HG03342 (cell line): ENCODE measurements at regions not wholly inside any gene's neighbourhood (a gene's known extent, or its start where the extent isn't known, plus 50 kb on each side); places are given as distances from the start of the nearest gene placed in this dataset.

Experiments
- ATAC-seq: cut with Tn5 transposase; IDR thresholded peaks from one replicate; pipeline ENCODE4 v1.9.1; 2021; ENCODE audit warnings: mild to moderate bottlenecking, moderate library complexity; ENCODE audit not compliant: unreplicated experiment

GRCh38 chr12:84807249-84807648 lies 105.3 kb downstream of the SLC6A15 start:
- no peak for ATAC-seq

DNA sequence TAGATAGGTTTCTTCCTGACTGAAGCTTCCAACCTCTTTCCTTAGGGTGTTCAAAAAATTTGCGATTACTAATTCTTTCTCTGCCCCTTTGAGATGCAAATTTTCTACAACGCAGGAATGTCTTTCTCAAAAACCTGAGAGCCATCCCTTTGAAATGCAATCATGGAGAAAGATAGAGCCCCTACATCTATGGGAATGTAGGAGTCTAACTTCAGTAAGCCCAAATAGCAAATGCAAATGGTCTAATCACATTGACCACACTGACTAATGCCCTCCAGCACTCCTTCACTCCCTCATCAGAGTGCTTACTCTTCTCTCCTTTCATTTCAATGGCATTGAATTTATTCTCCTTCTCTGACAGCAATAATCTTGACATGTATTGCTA lies 107.1 kb downstream of the SLC6A15 start:
- no peak for ATAC-seq

GRCh38 chr12:84804691-84805473 lies 107.7 kb downstream of the SLC6A15 start:
- no peak for ATAC-seq

DNA sequence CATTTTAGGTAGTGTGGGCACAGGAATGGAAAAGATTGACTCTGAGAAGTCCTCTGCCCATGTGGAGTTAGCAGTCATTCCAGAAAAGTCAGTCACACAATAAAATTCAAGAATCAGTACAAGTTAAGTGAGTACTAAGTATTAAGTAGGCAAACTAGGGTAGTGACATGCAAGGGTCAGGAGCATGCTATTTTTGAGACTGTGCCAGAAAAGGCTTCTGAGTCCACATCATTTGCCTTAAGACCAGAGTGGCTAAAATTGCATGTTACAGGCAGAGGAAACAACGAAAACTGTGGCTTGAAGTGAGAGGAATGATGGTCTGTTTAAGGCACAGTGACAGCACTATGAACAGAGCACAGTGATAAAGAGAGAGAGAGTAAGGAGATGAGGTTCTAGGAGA lies 108.9 kb downstream of the SLC6A15 start:
- ATAC-seq: no peak

- no peak for ATAC-seq
These were observed 110.4 kb downstream of the SLC6A15 start for GRCh38 chr12:84802161-84802560.

DNA sequence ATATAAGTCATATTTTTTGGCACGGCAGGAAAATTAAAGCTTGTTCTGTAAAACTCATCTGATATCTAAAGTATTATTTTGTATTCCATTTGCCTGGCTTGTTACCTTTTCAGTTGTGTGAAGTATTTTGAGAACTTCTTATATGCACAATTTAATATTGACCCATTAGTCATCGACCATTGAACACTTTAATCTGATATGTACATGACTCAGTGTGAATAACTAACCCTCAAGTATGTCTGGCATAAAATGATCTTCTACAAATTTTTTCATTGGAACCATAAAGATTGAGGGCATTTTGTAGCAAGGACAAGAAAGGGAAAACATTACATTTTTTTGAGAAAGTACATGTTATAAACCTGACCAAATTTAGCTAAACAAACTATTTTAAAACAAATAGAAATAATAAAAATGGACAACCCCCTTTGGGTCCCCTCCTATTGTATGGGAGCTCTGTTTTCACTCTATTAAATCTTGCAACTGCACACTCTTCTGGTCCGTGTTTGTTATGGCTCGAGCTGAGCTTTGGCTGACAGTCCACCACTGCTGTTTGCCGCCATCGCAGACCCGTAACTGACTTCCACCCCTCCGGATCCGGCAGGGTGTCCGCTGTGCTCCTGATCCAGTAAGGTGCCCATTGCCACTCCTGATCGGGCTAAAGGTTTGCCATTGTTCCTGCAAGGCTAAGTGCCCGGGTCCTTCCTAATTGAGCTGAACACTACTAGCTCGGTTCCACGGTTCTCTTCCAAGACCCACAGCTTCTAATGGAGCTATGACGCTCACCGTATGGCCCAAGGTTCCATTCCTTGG lies 118.8 kb downstream of the SLC6A15 start:
- ATAC-seq: no peak

DNA sequence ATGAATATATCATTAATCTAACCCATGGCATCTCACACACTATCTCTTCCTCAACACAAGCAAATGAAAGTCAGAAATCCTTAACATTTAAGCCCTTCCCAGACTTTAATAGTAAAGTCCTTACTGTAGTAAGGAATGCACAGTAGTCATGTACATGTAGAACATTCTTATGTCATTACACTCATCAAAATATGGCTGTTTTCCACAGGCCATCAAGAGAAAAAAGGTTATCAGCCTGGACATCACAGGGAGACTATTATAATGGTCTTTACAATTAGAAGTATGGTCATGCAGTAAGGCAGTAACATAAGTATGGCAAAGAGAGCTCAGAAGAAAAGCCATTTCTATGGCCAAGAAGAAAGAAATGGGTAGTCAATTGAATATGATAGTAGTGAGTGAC lies 121.2 kb downstream of the SLC6A15 start:
- no peak for ATAC-seq

DNA sequence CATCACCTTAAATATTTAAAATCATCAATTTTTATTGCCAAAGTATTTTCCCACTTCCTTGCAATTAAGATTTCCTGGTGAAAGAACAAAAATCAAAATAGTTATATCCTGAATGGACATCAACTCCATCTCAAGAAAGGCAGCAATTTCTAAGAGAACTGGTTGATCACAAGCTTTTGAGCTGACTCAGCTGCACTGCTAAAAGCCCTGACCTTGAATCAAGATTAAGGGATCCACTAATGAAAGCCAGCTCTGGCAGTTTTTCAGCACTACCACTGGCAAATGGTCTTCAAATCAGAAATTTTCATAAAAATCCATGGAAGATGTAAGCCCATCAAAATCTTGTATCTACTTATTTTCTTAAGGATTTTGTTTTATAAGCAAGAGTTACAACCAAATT lies 123.4 kb downstream of the SLC6A15 start:
- no peak for ATAC-seq

GRCh38 chr12:84787253-84787652 lies 125.3 kb downstream of the SLC6A15 start:
- ATAC-seq: no peak

DNA sequence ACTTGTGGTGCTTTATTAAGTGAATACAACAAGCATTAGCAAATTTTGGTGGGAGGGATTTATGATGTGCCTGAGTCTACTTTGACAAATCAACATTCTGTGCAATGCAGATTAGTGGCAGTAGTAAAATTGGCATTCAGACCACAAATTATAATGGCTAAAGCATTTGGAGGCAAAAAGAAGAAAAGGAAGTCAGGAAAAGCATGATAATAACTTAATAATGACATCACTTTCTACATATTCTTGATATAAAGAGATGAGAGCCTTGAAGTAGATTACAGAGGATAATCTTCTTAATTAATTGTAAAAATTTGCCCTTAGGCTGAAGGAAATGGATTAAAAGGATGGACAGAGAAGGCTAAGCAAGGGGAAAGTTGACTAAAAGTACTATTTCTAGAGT lies 126.0 kb downstream of the SLC6A15 start:
- ATAC-seq: no peak

- no peak for ATAC-seq
These were observed 126.6 kb downstream of the SLC6A15 start for GRCh38 chr12:84785951-84786350.

- no peak for ATAC-seq
These were observed 127.3 kb downstream of the SLC6A15 start for GRCh38 chr12:84785281-84785680.

GRCh38 chr12:84779169-84779568 lies 133.4 kb downstream of the SLC6A15 start:
- ATAC-seq: no peak

DNA sequence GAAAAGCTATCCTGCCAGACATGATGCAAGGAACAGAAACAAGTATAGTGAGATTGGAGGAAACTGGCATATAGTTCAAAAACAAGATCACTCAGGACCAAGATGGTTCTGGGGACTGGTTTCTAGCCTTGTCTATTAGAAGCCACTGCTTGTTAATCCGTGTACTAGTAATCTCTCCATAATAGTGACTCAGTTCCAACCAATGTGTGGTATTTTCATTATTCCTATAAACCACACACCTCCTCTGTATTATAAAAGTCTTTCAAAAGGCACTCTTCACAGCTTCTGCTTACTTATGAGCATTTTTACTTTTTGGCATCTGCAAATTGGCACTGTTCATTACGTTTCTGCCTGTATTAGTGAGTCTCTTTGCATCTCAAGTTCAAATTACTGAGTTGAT lies 140.3 kb downstream of the SLC6A15 start:
- ATAC-seq: no peak

DNA sequence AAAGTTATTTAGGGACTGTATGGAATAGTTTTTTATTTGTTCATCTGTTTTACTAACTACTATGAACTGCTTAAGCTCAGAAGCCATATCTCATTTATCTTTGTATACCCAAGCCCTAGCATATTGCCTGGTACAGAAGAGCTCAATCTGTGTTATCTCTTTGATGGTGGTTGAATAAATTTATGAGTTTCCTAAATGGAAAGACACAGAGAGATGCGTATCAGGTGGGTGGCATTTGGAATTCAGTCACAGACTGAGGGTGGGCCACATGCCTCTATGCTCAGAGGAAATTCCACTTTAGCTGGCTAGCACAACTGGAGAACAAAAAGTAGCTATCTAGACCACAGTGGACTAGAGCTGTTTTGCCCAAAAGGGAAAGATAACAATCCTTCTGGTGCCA lies 145.5 kb downstream of the SLC6A15 start:
- ATAC-seq: no peak

DNA sequence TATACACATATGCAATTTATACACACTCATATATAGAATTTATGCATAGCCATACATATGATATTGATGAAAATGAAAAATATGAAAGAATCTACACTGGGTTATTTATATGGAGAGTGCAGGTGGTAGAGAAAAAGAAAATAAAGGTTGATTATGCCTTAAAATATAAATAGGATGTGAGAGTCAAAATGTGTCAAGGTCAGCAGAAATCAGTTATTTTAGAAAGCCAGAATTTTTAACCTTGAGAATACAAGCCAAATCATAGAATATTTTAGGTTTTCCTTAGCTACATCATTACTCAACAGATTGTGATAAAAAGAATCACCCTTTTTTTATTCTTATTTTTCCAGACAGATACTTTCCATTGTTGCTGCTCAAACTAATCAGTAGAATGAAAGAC lies 146.2 kb downstream of the SLC6A15 start:
- ATAC-seq: no peak

DNA sequence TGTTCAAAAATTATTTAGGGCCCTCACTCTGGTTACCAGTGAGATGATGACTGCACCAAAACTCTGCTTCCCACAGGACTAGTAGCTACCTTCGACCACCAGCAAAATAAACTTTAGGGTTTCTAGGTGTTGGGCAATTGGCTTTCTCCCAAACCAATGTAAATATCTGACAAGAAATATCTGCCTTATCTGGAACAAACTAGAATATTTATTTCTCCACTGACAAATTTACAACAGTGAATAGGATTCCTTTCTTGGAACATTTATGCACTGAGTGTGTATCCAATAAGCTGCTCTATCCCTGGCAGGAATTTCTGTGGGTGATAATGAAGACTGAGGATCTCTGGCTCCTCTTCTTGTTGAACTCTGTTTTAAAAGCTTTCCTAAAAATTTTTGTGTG lies 148.6 kb downstream of the SLC6A15 start:
- ATAC-seq: no peak

DNA sequence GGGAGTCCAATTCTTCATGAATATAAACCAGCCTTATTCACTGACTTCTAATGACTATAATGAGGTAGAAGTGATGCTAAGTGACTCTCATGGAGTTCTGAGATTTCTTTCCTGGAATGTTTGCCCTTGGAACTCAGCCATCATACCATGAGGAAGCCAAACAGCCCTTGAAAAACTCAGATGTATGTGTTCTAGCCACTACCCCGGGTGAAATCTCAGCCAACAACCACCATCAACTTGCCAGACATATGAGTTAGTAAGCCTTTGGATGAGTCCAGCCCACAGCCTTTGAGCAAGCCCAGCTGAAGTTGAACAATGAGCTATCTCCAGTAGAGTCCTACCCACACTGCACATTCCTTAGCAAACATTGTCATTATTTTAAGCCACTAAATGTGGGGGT lies 149.5 kb downstream of the SLC6A15 start:
- ATAC-seq: no peak

DNA sequence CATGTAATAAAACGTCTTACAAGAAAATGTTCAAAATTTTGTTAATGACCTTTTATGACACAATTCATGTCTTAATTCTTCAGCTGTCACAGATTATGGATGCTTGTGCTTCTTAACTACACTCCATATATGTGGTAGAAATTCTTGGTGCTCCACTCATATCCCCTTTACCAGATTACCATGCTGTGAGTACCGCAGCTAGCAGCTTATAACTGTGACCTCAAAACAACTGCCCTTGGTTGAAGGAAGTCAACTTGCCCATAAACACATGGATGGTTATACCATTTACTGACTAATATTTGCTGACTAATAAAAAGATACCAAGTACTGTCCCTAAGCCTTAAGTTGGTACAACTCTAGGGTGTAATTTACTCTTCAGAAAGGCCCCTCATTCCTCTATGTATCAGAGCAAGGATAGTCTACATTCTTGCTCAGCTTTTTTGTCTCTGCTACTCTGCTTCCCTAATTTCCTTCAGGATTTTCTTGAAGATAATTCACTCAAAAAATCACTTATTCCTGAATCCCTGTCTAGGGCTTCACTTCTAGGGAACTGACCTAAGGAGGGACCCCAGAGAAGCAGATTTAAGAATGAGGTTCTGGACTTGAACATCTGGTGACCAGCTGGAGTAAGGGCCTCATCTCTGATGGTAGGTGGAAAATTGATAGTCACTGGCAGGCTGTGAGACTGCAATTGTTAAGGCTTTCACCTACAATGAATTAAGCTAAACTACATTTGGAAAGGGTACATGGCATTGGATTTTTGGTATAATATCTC lies 152.3 kb downstream of the SLC6A15 start:
- no peak for ATAC-seq

GRCh38 chr12:84757978-84758377 lies 154.6 kb downstream of the SLC6A15 start:
- ATAC-seq: no peak

DNA sequence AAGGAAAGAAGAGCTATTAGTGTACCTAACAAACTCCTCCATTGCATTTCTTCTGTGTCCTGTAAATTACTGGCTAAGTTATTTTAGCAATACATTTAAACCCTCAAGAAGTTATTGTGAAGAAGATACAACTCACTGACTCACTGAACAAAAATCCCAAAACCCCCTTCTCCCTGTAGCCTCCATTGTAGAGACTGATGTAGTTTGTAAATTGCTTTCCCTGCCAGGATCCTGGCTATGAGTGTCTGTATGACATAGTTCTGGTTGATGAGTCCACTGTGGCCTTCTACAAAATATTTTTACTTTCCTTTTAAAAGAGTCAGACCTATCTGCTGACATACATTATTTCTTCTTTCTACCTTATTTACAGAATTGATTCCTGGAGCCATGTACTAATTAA lies 155.6 kb downstream of the SLC6A15 start:
- ATAC-seq: no peak

DNA sequence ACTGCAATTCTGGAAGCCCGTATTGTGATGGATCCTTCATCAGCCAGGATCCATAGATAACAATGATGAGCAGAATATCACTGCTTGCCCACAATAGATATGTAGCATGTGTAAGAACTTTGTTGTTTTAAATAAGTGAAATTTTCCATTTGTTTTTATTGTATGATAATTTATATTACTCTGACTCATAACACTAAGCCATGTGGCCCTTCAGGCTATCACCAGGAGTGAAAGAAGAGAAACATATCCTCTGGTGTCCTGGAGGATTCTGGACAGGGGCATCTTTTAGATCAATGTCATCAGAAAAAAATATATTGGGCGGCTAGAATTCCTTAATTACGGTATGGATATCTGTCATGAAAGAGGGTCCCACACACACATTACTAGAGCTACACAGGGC lies 167.5 kb downstream of the SLC6A15 start:
- ATAC-seq: no peak
